Ovary (tissue), 3 donors: ENCODE measurements at regions not wholly inside any gene's neighbourhood (a gene's known extent, or its start where the extent isn't known, plus 50 kb on each side); places are given as distances from the start of the nearest gene placed in this dataset.

Experiments
- EP300 ChIP-seq: sonication (generic); formaldehyde crosslinking; IDR thresholded peaks from one replicate; pipeline ENCODE4 v1.6.1; 2017; ENCODE audit warnings: antibody characterized with exemption
- TF ChIP-seq, protein P1 (sequence below), 3 donors: fragments of 450-650 bp in 2 of 3; fragments of 200-600 bp in 1 of 3; IDR thresholded peaks; one replicate each; pipeline versions ENCODE4 v1.5.1 to v1.8.0; 2016 to 2022; ENCODE audit warnings: antibody characterized with exemption in 3 of 3, mild to moderate bottlenecking in 1 of 3
- donor health status: DM: no; HTN: no; CAD: no.

DNA sequence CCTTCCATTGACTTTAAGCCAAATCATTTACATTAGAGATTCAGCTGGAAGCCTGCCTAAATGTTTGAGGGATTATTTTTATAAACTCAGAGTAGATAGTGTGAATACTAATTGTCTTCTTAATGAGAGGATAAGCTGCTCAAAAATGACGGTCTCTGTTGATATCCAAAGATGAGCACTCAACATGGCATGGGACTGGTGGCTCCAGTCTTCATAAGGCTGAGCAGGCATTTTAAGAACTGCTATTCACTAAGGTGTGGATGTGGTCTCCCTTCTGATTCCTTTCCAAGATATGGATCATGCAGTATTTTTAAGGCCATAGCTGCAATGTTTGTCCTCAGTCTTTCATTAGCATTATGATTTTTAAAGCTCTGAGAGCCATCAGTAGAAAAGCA lies 377.5 kb upstream of the RIOK2 start:
- TF ChIP-seq, protein P1, sequence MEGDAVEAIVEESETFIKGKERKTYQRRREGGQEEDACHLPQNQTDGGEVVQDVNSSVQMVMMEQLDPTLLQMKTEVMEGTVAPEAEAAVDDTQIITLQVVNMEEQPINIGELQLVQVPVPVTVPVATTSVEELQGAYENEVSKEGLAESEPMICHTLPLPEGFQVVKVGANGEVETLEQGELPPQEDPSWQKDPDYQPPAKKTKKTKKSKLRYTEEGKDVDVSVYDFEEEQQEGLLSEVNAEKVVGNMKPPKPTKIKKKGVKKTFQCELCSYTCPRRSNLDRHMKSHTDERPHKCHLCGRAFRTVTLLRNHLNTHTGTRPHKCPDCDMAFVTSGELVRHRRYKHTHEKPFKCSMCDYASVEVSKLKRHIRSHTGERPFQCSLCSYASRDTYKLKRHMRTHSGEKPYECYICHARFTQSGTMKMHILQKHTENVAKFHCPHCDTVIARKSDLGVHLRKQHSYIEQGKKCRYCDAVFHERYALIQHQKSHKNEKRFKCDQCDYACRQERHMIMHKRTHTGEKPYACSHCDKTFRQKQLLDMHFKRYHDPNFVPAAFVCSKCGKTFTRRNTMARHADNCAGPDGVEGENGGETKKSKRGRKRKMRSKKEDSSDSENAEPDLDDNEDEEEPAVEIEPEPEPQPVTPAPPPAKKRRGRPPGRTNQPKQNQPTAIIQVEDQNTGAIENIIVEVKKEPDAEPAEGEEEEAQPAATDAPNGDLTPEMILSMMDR (IDR thresholded peaks at IDR 0.05) = no peak
- TF ChIP-seq EP300 = no peak
